HuH-7.5 (cell line): ENCODE measurements at regions not wholly inside any gene's neighbourhood (a gene's known extent, or its start where the extent isn't known, plus 50 kb on each side); places are given as distances from the start of the nearest gene placed in this dataset.

Source experiments
- DNase-seq: peaks from one replicate; pipeline ENCODE4 v3.0.0; 2011; ENCODE audit warnings: low spot score

DNA sequence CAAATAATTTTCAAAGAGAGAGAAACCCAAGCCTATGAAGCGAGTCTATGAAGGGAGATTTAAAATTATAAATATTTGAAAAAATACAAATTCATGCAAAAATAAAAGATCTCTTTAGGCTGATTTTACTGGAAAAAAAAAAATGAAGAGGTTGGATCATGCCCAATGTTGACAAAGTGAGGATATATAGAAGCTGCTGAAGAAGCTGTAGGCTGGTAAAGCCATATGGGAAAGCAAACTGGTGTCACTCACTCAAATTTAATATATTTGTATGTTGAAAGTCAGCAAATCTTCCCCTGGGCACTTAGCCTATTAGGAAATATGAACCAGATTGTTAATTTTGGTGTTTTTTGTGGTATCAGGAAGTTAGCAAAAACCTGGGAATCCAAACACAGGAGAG lies 61.8 kb upstream of the BCHE start:
- DNase-seq, result no peak

DNA sequence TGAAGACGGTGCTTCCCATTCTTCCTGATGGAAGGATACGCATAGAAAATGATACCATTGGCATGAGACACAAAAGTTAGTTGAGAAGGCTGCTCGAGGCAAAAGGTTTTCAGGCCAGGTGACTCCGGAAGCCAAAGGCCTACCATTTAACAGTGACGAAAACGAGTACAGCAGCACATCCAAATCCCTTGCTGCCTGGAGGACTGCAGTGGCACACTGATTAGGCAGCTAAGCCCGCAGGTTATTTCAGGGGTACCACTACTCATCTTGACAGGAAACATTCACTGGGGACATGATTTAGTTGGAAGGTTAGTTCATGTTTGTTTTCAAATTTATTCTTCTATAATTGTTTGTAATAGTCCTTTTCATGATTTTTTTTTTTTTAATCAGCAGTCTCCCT lies 59.9 kb upstream of the BCHE start:
- DNase-seq, result no peak

DNA sequence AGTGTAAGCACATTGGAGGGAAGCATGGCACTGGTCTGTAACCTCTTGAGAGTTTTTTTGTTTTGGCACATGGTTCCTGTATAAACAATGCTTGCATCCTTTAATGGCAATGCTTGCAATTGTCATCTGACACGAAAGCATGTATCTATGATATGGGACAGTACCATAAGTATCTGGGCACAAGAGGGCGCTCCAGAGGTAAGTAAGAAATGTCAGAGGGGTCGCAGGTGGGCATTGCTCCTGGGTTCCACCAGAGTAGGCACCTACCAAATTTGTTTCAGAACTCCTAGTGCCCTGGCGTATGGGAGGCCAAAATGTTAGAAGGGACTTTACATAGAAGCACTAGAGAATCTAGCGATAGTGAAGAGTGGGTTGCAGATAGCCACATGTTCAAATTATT lies 58.7 kb upstream of the BCHE start:
- DNase-seq, result no peak

DNA sequence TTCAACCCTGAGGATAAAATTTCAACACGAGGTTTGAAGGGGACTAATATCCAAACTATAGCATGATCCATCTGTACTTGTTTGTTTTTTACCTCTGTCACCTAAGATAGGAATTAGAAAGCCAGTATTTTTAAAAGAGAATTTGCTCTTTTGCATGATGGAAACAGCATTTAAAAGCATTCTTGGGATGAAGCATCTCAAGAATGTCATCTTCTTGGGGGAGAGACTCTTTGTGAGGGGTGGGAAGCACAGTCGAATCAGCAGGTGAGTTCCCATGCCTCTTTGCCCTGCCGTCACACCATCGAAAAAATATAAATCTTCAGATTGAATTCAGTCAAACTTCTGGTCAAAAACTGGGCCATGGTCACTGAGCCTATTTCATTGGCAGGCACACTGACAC lies 55.3 kb upstream of the BCHE start:
- no peak for DNase-seq
